K562 (cell line): ENCODE measurements at regions not wholly inside any gene's neighbourhood (a gene's known extent, or its start where the extent isn't known, plus 50 kb on each side); places are given as distances from the start of the nearest gene placed in this dataset.

Experiments
- CREB1 ChIP-seq, 2 experiments: sonication (generic) in 1 of 2; formaldehyde crosslinking in 1 of 2; IDR thresholded peaks; 2 replicates each; pipeline versions ENCODE4 v1.6.1 to v1.8.0; 2012 to 2022; ENCODE audit warnings: inconsistent platforms in 1 of 2, mild to moderate bottlenecking in 1 of 2, missing genetic modification reagents in 1 of 2, moderate library complexity in 1 of 2
- KLF1 ChIP-seq: fragments of 450-650 bp; IDR thresholded peaks from 2 replicates; pipeline ENCODE4 v1.6.1; 2016; ENCODE audit warnings: missing genetic modification characterization, missing compliant biosample characterization
- SMC3 ChIP-seq: conservative IDR thresholded peaks from 2 replicates; pipeline ENCODE4 v1.6.1; 2011; ENCODE audit warnings: low read depth, low read length, improper control_type of control experiment; ENCODE audit not compliant: insufficient read depth
- TEAD4 ChIP-seq, 2 experiments: sonication (generic) in 1 of 2; formaldehyde crosslinking in 1 of 2; IDR thresholded peaks; 2 replicates each; pipeline versions ENCODE4 v1.6.1 to v1.8.0; 2012 to 2022; ENCODE audit warnings: borderline replicate concordance in 1 of 2, inconsistent platforms in 1 of 2, low read length in 1 of 2, mild to moderate bottlenecking in 1 of 2, missing genetic modification reagents in 1 of 2
- ZSCAN29 ChIP-seq: fragments of 450-650 bp; IDR thresholded peaks from 2 replicates; pipeline ENCODE4 v1.6.1; 2017

GRCh38 chr15:37203050-37203449 lies 102.7 kb upstream of the MEIS2 start:
- TF ChIP-seq SMC3 (no peak), CREB1 (IDR thresholded peaks at IDR 0.05) (no peak), CREB1 (CRISPR knock-in tag; IDR thresholded peaks at IDR 0.05) (no peak), KLF1 (no peak), ZSCAN29 (no peak), TEAD4 (IDR thresholded peaks at IDR 0.05; ENCODE audit: low read length) (no peak), TEAD4 (CRISPR knock-in tag; IDR thresholded peaks at IDR 0.05; ENCODE audit: borderline replicate concordance) (no peak)
